Glutamatergic neuron (in vitro differentiated cells): ENCODE measurements at regions not wholly inside any gene's neighbourhood (a gene's known extent, or its start where the extent isn't known, plus 50 kb on each side); places are given as distances from the start of the nearest gene placed in this dataset.

Source experiments
- DNase-seq: peaks from one replicate; pipeline ENCODE4 v3.0.0; 2022
- H3K27ac Mint-ChIP-seq: one replicate; pipeline ENCODE4 v1.8.0; 2020; ENCODE audit warnings: mild to moderate bottlenecking, mixed read lengths, inconsistent platforms; ENCODE audit not compliant: unreplicated experiment
- H3K27me3 Mint-ChIP-seq: one replicate; pipeline ENCODE4 v1.8.0; 2020; ENCODE audit warnings: mild to moderate bottlenecking, moderate library complexity, mixed read lengths, inconsistent platforms; ENCODE audit not compliant: unreplicated experiment
- H3K36me3 Mint-ChIP-seq: one replicate; pipeline ENCODE4 v1.8.0; 2020; ENCODE audit warnings: mild to moderate bottlenecking, mixed read lengths, inconsistent platforms; ENCODE audit not compliant: unreplicated experiment
- H3K4me1 Mint-ChIP-seq: one replicate; pipeline ENCODE4 v1.8.0; 2020; ENCODE audit warnings: mild to moderate bottlenecking, low read depth, mixed read lengths, inconsistent platforms; ENCODE audit not compliant: unreplicated experiment
- H3K4me3 Mint-ChIP-seq: one replicate; pipeline ENCODE4 v1.8.0; 2020; ENCODE audit warnings: mild to moderate bottlenecking, mixed read lengths, inconsistent platforms; ENCODE audit not compliant: unreplicated experiment
- H3K9me3 Mint-ChIP-seq: one replicate; pipeline ENCODE4 v1.8.0; 2020; ENCODE audit warnings: mild to moderate bottlenecking, moderate library complexity, mixed read lengths, inconsistent platforms; ENCODE audit not compliant: unreplicated experiment
- CTCF ChIP-seq: fragments of 200-600 bp; sonication (generic); IDR thresholded peaks from one replicate; pipeline ENCODE4 v1.5.0; 2021; ENCODE audit not compliant: partially characterized antibody, unreplicated experiment

DNA sequence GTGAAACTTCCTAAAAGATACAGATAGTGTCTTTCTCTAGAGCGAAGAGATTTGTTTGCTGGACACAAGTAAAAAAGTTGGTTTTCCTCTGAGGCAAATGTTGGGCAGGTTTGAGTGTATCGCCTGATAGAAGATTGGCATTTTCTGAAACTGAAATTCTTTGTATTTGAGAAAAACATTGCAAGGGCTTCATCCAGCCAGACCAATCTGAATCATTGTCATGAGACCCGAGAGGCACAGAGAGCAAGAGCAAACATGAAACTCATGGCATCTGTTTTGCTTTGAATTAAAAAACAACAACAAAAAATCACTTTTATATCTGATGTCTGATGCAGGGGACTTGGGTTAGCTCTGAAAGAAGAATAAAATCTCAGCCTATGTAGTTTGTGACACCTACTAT, 379.3 kb upstream of the NCAM2 start:
- H3K4me3 Mint-ChIP-seq = no peak overlapping the region
- no peaks in the 10 kb centered on the region for H3K4me1 Mint-ChIP-seq
- peaks cover 2% of the 10 kb centered on the region for H3K27me3 Mint-ChIP-seq
- no peak overlapping the region for H3K27ac Mint-ChIP-seq
- no peaks in the 10 kb centered on the region for H3K9me3 Mint-ChIP-seq
- no peak for TF ChIP-seq CTCF
- H3K36me3 Mint-ChIP-seq = peaks cover 3% of the 10 kb centered on the region
- no peak for DNase-seq

DNA sequence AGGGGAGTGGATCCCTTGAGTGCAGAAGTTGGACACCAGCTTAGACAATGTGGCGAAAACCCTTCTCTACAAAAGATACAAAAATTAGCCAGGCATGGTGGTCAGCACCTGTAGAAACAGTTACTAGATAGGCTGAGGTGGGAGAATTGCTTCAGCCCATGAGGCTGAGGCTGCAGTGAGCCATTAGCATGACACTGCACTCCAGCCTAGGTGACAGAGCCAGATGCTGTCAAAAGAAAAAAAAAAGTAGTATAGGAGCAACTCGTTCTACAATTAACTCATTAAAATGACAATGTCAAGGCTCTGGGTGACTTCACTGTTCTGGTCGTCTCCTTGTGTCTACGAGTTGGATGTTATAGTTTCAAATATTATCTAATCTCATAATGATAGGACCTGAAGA, 370.6 kb upstream of the NCAM2 start:
- TF ChIP-seq CTCF = no peak
- peaks cover 4% of the 10 kb centered on the region for H3K27me3 Mint-ChIP-seq
- no peak overlapping the region for H3K4me3 Mint-ChIP-seq
- DNase-seq = no peak
- H3K9me3 Mint-ChIP-seq = no peaks in the 10 kb centered on the region
- no peak overlapping the region for H3K27ac Mint-ChIP-seq
- peaks cover 8% of the 10 kb centered on the region for H3K36me3 Mint-ChIP-seq
- H3K4me1 Mint-ChIP-seq = no peaks in the 10 kb centered on the region

DNA sequence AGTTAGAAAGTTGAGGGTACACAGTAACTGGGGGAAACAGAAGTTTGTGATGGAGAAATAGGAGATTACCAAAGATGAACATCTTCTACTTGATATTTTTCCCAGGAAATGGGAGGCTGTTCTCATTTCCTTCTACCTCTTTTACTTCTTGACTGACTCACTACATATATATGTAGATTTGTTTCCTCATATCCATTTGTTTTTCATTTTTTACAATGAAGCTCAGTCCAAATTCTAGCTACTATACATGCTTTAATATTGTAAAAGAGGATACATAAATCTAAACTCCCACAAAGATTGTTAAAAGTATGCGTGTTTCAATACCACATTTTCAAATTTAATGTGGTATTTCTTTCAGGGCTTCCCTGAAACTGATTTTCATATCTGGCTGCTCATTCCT, 366.6 kb upstream of the NCAM2 start:
- no peaks in the 10 kb centered on the region for H3K4me1 Mint-ChIP-seq
- no peaks in the 10 kb centered on the region for H3K36me3 Mint-ChIP-seq
- no peak overlapping the region for H3K4me3 Mint-ChIP-seq
- H3K27me3 Mint-ChIP-seq = no peaks in the 10 kb centered on the region
- TF ChIP-seq CTCF = no peak
- H3K9me3 Mint-ChIP-seq = no peaks in the 10 kb centered on the region
- H3K27ac Mint-ChIP-seq = no peak overlapping the region
- DNase-seq = no peak

- no peak for TF ChIP-seq CTCF
- DNase-seq = no peak
- H3K9me3 Mint-ChIP-seq = no peaks in the 10 kb centered on the region
- no peaks in the 10 kb centered on the region for H3K4me1 Mint-ChIP-seq
- no peak overlapping the region for H3K4me3 Mint-ChIP-seq
- H3K27ac Mint-ChIP-seq = no peak overlapping the region
- no peaks in the 10 kb centered on the region for H3K27me3 Mint-ChIP-seq
- H3K36me3 Mint-ChIP-seq = no peaks in the 10 kb centered on the region
Measured at GRCh38 chr21:20639026-20639425, 359.2 kb upstream of the NCAM2 start.

GRCh38 chr21:20641241-20641640, 357.0 kb upstream of the NCAM2 start:
- Mint-ChIP-seq H3K36me3 (no peaks in the 10 kb centered on the region), H3K4me3 (no peak overlapping the region), H3K4me1 (no peaks in the 10 kb centered on the region), H3K9me3 (no peaks in the 10 kb centered on the region), H3K27ac (no peak overlapping the region), H3K27me3 (no peaks in the 10 kb centered on the region)
- no peak for TF ChIP-seq CTCF
- DNase-seq = no peak
